ENCODE measurements at regions not wholly inside any gene's neighbourhood (a gene's known extent, or its start where the extent isn't known, plus 50 kb on each side); places are given as distances from the start of the nearest gene placed in this dataset.

DNA sequence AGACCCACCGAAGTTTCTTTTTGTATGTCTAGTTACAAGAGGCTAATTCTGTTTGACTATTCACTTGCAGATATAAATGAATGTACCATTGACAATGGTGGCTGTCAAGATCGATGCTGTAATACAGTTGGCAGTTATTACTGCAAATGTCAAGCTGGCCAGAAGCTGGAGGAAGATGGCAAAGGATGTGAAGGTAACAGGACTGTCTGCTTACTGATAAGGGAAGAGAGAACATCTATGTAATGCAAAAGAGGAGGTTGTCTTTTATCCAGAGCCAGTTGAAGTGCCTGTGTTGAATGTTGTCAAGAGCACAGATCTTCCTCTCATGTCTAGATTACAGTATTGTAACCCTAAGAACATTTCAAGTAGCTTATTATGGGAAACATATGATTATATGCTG, 549.5 kb upstream of the GOLIM4 start:
- in situ Hi-C loops (cut with HindIII; ENCODE audit: low pct_unique_long_range_greater_than_20kb, low sequenced_read_pairs): no loop called here
- DNase-seq (ENCODE audit: low read depth): no peak

DNA sequence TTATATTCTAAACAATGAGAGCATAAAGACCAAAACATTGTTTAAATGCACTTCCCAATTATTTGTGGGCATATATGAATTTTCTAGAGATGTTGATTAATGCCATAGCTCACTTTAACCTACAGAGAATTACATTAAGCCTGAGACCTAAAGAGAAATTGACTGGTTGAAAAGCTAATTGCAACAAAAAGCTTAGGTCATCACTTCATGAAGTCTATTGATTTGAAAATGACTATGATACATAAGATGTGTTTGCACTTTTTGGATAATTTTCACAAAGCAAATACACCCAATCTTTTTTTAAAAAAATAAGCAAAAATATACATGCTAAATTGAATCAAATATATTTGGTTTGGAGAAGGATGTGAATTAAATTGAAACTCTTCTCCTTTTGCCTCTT, 532.8 kb upstream of the GOLIM4 start:
- DNase-seq (ENCODE audit: low read depth): no peak
- in situ Hi-C loops (cut with HindIII; ENCODE audit: low pct_unique_long_range_greater_than_20kb, low sequenced_read_pairs): no loop called here

- in situ Hi-C loops (cut with HindIII; ENCODE audit: low pct_unique_long_range_greater_than_20kb, low sequenced_read_pairs): no loop called here
- no peak for DNase-seq (ENCODE audit: low read depth)
These were observed 529.8 kb upstream of the GOLIM4 start for GRCh38 chr3:168625477-168625876.

- in situ Hi-C loops (cut with HindIII; ENCODE audit: low pct_unique_long_range_greater_than_20kb, low sequenced_read_pairs): no loop called here
These were observed 529.2 kb upstream of the GOLIM4 start for GRCh38 chr3:168624892-168625448.

GRCh38 chr3:168624195-168624594, 528.5 kb upstream of the GOLIM4 start:
- DNase-seq (ENCODE audit: low read depth): no peak
- in situ Hi-C loops (cut with HindIII; ENCODE audit: low pct_unique_long_range_greater_than_20kb, low sequenced_read_pairs): no loop called here

More at GRCh38 chr3:168624892-168625448, 529.2 kb upstream of the GOLIM4 start:
- DNase-seq (ENCODE audit: low read depth): no peak

DNA sequence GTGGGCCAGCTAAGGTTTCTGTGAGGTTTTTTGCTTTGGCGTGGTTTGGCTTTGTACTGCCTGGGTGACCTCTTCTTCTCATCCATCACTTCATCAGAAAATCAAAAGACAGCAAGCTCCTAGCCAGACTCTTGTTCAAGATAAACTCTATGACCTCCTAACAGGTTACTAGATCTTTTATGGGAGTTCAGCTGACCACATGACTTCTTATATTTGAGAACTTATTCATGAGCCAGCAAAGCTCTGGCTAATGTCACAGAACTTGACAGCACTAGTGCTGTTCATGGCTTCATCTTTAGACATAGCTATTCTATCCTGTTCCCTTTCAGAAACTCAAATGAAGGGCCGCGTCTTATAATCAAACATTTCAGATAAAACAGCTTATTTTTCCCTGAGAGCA, 527.1 kb upstream of the GOLIM4 start:
- in situ Hi-C loops (cut with HindIII; ENCODE audit: low pct_unique_long_range_greater_than_20kb, low sequenced_read_pairs): no loop called here
- DNase-seq (ENCODE audit: low read depth): no peak

- in situ Hi-C loops (cut with HindIII; ENCODE audit: low pct_unique_long_range_greater_than_20kb, low sequenced_read_pairs): no loop called here
- DNase-seq (ENCODE audit: low read depth): no peak
These were observed 525.1 kb upstream of the GOLIM4 start for GRCh38 chr3:168620854-168621253.

GRCh38 chr3:168618827-168619470, 523.2 kb upstream of the GOLIM4 start:
- DNase-seq (ENCODE audit: low read depth): no peak
- in situ Hi-C loops (cut with HindIII; ENCODE audit: low pct_unique_long_range_greater_than_20kb, low sequenced_read_pairs): no loop called here

DNA sequence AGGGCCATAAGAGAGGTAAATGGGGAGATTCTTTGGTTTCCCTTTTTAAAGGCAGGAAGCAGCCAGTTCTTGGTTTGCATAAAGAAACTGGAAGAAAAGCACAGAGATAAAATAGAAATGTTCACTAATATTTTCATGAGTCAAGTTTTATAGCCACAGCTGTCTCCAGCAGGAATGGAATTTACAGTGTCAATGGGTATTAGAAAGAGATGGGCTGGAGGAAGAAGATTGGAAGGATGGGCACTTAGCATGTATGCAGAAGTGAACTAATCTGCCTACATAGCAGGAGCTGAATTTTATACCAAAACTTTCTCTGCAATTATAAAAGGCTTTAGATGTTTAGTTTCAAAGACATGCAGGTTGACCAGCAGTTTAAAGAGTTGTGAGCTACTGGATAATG, 521.9 kb upstream of the GOLIM4 start:
- DNase-seq (ENCODE audit: low read depth): no peak
- in situ Hi-C loops (cut with HindIII; ENCODE audit: low pct_unique_long_range_greater_than_20kb, low sequenced_read_pairs): no loop called here

GRCh38 chr3:168616915-168617314, 521.2 kb upstream of the GOLIM4 start:
- in situ Hi-C loops (cut with HindIII; ENCODE audit: low pct_unique_long_range_greater_than_20kb, low sequenced_read_pairs): no loop called here
- DNase-seq (ENCODE audit: low read depth): no peak

GRCh38 chr3:168615493-168616020, 519.8 kb upstream of the GOLIM4 start:
- in situ Hi-C loops (cut with HindIII; ENCODE audit: low pct_unique_long_range_greater_than_20kb, low sequenced_read_pairs): no loop called here
- no peak for DNase-seq (ENCODE audit: low read depth)

DNA sequence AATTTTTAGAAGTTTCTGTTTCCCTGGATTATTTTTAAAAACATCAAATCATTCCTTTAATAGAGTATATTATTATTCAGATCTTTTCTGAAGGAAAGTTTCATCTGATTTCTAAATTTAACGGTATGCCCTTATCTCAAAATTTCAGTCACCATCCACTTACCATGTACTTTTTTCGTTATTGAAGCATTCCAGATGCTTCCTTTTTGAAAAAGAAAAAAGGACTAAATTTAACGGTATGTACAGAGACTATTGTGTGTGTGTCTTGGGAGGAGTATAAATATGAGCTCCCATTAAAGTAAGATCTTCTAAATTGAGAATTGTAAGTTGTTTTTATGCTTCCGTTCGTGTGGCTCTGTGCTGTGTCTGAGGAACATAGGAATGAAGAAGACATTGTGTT, 517.4 kb upstream of the GOLIM4 start:
- in situ Hi-C loops (cut with HindIII; ENCODE audit: low pct_unique_long_range_greater_than_20kb, low sequenced_read_pairs): no loop called here
- DNase-seq (ENCODE audit: low read depth): no peak

GRCh38 chr3:168612671-168613070, 516.9 kb upstream of the GOLIM4 start:
- DNase-seq (ENCODE audit: low read depth): no peak
- in situ Hi-C loops (cut with HindIII; ENCODE audit: low pct_unique_long_range_greater_than_20kb, low sequenced_read_pairs): no loop called here

- in situ Hi-C loops (cut with HindIII; ENCODE audit: low pct_unique_long_range_greater_than_20kb, low sequenced_read_pairs): no loop called here
These were observed 516.1 kb upstream of the GOLIM4 start for GRCh38 chr3:168611826-168612225.

GRCh38 chr3:168608926-168609325, 513.2 kb upstream of the GOLIM4 start:
- in situ Hi-C loops (cut with HindIII; ENCODE audit: low pct_unique_long_range_greater_than_20kb, low sequenced_read_pairs): no loop called here
- DNase-seq (ENCODE audit: low read depth): no peak

More at GRCh38 chr3:168611826-168612225, 516.1 kb upstream of the GOLIM4 start:
- no peak for DNase-seq (ENCODE audit: low read depth)

DNA sequence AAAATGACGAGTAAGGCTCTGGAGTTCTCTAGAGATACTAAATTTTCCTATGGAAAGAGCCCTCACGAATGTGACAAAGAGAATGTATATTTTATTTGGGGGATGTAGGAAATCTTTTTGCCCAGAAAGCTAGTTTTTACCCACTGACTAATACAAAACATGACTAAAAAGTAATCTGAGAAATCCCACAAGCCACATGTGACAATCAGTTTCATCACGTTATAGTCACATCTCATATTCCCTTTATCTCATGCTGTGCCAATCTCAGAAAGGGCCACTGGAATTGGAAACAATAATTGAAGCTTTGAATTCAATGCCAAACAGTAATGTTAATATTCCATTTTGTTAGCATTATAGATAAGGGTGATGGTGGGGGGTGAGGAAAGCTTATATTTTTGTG, 509.0 kb upstream of the GOLIM4 start:
- no peak for DNase-seq (ENCODE audit: low read depth)
- in situ Hi-C loops (cut with HindIII; ENCODE audit: low pct_unique_long_range_greater_than_20kb, low sequenced_read_pairs): no loop called here

GRCh38 chr3:168598250-168598649, 502.5 kb upstream of the GOLIM4 start:
- no peak for DNase-seq (ENCODE audit: low read depth)
- in situ Hi-C loops (cut with HindIII; ENCODE audit: low pct_unique_long_range_greater_than_20kb, low sequenced_read_pairs): no loop called here

GRCh38 chr3:168596175-168596823, 500.6 kb upstream of the GOLIM4 start:
- DNase-seq (ENCODE audit: low read depth): no peak
- in situ Hi-C loops (cut with HindIII; ENCODE audit: low pct_unique_long_range_greater_than_20kb, low sequenced_read_pairs): no loop called here

DNA sequence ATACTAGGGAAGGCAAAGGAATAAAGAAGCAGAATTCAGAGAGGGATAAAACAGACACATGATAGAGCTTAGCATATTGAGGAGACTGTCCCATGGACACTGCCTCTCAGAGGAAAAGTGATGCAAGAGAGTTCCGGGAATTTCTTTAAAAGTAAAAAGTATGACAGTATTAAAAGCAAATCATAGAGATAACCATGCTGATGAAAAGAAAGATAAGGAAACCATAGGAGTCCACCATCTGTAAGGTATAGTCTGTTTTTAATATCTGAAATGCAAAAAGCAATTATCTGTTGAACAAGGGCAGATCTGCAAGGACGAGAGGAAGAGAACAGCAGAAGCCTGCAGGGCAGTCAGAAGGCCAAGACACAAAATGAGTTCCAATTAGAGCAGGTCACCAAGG, 495.9 kb upstream of the GOLIM4 start:
- DNase-seq (ENCODE audit: low read depth): no peak
- in situ Hi-C loops (cut with HindIII; ENCODE audit: low pct_unique_long_range_greater_than_20kb, low sequenced_read_pairs): no loop called here

DNA sequence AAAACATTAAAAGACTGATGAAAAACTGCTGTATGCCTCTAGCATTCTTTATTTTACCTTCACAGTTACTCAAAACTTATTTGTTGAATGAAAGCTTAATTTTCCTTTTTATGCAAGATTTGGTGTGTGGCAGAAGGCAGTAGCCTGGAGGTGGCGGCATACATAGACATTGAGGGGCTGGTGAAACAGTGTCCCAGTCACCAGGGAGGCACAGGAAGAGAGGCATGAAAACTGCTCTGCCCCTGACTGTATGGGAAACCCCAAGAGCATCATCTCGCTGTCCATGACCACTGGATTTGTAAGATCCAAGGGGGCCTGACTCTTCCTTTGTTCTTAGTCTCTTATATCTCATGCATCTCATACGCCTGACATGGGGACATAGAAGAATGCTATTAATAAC, 493.7 kb upstream of the GOLIM4 start:
- in situ Hi-C loops (cut with HindIII; ENCODE audit: low pct_unique_long_range_greater_than_20kb, low sequenced_read_pairs): no loop called here

More for the DNA sequence above, 493.7 kb upstream of the GOLIM4 start:
- no peak for DNase-seq (ENCODE audit: low read depth)

Data from Caki2 (cell line).